HK-2 (cell line): ENCODE measurements at regions not wholly inside any gene's neighbourhood (a gene's known extent, or its start where the extent isn't known, plus 50 kb on each side); places are given as distances from the start of the nearest gene placed in this dataset.

ENCODE experiments used
- DNase-seq: peaks from one replicate; pipeline ENCODE4 v3.0.0-alpha.2; 2018; ENCODE audit not compliant: unreplicated experiment

DNA sequence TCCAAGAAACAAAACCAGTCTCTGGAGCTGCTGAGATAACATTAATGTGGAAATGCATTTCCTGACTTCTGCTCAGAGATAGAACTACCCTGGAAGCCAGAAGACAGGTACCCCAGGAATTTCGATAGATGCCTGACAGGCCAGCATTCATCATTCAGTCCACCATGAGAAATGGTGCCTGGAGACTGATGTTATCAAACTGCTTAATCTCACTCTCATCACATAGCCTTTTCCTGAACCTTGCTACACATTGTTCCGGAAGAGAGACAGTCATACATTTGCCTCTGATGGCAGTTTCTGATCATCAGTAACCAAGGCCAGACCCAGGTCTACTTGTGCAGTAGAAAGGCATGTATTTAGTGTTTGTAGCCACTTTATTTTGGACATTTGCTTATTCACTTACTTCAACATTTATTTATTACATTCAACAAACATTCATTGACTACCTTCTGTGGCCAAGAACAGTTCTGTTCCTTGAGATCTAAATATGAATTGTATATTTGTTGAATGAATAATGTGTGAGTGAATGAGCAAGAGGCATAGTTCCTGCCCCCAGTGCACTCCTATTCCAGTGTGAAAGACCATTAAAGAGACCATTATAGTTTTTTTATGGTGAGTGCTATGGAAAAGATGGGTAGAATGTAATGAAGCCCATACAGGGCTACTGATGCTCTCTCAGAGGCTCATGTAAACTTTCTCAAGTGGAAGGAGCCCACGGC, 485.7 kb downstream of the NUF2 start:
- no peak for DNase-seq

DNA sequence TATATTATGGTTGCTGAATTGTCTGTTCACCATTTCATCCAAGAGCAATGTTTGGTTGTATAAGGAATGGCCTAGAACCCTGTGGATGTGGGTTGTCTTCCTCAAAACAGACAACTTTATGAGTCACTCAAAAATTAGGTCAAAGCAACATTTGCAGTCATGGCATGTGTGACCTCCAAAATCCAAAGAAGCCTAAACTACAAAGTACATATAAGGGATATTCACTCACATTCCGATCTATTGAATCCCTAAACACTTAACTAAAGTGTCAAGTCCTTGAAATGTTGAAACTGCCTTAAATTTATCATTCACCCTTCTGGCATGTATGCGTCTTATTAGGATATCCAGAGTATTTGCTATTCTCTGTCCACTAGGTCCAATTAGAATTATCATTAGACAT, 491.5 kb downstream of the NUF2 start:
- no peak for DNase-seq

DNA sequence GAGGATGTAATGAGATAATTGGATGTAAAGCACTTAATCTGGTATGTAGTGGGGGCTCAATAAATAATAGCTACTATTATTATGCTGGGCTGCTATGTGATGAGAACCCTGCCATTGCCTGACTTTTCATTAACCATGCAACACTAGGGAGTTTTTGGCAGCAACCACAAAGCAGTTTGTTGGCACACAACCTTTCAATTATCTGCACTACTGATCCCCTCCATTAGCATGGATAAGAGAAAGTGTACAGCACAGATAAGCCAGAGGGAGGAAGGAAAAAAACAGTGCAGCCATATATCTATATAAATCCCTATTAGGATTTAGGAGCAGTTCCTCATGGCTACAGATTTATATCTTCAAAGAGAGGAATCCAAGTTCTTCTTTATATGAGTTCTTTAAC, 498.5 kb downstream of the NUF2 start:
- DNase-seq: no peak

DNA sequence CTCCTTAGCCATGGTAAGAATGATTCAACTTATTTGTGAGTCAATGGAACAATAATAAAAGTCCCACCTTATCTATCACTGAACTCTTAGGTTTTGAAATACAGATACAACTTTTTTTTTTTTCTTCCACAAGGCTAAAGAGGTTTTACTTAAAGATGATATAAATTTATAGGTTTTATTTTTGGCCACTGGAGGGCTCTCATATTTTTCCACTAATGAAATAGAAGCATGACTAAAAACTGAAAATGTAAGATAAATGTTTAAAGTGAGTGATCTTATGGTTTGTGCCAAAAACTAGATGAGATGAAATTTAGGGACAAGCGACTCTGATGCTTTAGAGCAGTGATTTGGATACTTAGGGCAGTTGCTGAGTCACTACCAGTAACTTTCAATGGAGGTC, 499.0 kb downstream of the NUF2 start:
- no peak for DNase-seq

DNA sequence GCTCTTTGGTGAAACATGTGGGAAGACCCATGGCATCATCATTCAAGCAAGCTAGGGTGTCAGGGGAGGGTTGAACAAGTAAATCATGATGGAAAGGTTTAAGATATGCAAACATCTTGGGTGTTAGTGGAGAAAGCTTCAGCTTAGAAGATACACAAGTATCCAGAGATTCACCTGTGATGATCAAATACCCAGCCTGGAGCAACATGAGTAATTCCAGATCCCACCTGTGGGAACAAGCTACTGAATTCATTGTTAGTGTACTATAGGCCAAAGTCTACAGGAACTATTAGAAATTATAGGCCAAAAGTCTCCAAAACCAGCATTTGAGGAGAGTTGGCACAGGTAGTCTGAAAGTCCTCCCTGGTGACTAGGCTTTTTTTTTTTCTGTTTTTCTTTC, 499.9 kb downstream of the NUF2 start:
- no peak for DNase-seq

DNA sequence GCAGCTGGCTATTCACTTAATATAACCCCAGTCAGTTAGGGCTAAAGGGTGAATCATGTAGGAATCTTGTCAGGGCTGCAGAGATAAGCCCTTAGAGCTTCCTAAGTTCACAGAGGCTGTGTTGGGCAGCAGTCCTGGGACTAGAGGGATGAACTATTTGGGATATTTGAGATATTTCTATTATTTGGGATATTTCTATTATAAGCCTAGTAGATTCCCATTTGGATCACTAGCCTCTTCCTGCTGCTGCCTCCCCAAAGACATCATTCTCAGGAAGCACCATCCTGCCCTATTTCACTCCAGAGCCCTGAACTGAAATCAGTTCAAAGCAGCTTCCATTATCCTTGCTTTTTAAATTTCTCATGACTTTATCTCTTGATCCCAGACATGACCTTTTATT, 501.3 kb downstream of the NUF2 start:
- no peak for DNase-seq

DNA sequence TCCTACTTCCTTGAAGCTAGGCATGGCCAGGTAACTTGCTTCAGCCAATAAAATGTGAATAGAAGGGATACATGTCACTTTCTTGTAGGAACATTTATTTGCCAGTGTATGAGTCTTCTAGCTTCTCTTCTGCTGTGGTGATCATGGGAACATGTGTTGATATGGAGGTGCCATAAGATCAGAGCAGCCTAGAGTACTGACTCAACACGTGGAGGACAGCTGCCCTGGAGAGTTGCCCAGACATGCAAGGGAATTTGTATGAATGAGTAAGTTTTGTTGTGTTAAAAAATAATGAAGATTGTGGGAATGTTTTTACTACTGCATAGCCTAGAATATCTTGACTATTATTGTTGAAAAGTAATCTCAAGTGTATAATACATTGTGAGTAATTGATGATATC, 502.3 kb downstream of the NUF2 start:
- DNase-seq: no peak

DNA sequence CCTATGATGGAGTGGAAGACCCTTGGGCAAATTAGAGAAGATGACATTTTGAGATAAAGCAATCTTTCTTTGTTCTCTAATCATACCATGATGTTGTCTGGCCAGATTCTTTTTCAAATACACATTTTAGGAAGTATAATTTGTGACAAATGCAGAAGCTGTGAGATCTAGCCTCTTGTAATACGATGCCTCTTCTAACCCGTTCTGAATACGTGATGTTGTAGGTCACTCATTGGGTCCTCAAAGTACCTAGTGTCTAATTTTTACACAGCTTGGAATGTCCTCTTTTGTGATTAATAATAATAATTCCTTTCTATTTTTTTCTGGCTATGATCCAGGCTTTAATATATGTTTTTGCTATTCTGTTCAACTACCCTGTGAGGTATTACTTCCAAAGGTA, 502.7 kb downstream of the NUF2 start:
- no peak for DNase-seq

DNA sequence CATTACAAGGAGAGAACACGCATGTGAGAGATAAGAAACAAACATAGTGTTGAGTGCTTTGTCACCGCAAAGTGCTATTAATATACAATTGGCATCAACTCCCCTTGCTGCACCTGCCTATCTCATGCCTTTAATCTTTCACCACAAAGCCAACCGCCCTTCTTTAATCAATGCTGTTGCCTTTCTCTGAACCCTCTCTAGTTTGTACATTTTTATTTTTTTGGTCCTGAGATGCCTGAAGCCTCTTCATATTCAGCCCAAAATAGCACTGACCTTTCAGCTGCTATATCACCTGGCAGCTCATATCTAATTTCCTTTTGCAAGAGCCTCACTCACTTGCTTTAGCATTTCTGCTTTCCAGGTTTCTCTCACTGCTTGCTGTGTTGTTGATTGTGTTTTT, 504.7 kb downstream of the NUF2 start:
- DNase-seq: no peak

DNA sequence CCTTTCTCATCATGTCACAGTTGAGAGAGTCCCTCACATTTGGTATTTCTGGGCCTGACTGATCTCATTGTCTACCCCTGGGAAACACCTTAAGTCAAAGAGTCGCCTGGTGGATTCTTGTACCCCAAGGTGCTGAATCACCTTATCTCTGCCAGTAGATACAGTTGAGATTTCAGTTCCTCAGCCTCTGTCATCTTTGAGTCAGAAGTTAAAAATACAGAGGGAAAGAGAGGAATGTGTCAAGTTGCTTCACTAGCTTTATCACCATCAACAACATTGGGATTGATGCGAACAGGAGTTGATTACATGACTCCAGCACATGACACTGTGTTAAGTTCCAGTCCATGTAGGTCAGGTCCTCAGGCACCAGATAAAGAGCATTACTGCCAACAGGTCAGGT, 513.0 kb downstream of the NUF2 start:
- DNase-seq: no peak

DNA sequence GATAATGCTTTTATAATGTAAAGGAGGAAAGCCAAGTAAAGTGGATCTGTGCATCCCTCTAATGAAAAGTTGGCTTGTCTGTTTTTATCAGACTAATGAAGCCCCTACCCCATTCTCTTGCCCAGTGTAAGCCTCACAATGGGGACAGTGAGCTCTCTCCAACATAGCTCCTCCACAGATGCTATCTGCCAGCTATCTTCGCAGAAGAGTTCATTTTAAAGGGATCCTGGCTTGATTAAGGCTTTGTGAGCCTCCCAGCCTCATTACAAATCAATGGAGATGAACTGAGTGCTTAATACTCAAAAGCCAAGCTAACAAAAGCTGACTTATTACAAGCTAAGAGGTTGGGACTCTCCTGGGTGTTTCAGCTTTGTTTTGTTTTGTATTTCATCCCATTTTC, 514.7 kb downstream of the NUF2 start:
- no peak for DNase-seq

DNA sequence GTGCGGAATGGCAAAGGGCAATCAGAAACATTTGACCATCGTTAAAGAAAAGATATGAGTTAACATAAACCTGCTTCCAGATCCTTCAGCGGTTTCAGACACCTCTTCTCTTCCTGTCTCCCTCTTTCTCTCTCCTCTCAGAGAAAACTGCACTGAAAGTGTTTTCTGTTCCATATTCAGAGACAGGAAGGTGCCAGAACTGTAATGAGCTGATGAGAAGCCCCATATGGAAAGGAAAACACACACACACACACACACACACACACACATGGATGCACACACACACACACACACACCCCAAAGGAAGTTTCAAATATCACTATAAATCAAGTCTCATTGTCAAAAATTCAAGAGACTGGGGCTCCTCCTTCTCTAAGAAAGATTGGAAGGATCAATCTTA, 515.5 kb downstream of the NUF2 start:
- no peak for DNase-seq

DNA sequence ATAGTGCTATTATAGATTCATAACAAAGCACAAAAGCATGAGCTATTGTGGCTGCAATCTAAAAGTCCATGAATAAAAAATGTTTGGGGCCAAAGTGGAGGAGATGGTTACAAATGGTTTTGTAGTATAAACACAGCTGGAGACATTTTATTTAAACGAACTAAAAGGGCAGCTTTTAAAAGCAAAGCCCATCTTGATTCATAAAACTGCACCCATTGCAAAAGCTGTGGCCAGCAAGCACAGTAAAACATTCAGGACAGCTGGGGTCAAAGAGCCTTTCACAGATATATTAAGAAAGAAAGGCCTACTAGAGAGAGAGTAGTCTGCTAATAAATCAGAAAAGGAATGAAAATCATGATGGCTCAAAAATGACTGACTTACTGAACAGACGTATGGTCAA, 520.8 kb downstream of the NUF2 start:
- DNase-seq: no peak

DNA sequence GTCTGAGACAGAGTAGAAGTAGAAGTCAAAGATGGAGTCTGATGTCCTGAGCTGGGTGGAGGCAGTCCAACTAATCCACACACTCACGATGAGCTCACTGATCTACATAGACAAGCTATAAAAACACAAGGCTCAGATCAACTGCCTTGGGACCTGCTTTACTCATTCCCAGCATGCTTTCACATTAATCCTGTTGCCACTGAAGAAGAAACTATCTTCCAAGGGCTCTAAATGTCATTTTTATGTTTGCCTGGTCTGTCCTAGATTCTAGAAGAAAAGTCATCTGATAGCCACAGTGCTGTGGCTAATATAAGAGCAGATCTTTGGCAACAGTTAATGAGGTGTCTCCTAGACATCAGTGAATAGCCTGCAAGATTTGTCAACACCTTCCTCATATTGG, 522.7 kb downstream of the NUF2 start:
- DNase-seq: no peak

DNA sequence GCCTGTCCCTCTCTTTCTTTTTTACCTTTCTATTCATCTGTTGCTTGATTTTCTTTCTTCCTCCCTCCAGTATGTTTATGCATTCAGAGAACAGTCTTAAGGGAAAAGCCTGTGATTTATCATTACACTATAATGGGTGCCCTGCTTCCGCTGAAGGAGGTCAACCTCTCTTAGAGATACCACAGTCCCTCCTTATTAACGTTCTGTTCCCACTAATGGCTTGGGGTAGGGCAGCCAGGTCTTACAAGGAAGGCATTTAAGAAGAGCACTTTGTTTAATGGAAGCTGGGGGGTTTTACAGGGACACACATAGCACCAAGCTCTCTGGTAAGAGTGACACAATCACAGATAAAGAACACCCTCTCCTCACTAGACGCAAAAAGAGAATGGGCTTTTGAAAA, 523.5 kb downstream of the NUF2 start:
- no peak for DNase-seq

DNA sequence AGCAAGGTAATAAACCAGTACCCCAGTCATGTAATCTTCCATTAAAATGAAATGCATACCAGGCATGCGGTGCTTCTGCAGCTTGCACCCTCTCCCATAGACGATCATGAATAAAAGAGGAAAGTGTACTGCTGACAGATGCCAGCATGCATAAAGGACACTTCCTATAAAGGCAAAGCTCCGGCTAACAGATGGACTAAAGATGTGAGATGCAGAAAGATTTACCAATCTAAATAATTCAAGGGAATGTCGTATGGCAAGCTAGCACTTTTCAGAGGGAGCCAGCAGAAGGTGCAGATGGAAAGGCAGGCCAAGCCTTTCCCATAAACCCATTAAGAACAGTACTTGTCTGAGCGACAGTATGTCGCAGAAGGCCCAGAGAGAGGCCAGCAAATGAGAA, 542.0 kb downstream of the NUF2 start:
- no peak for DNase-seq

DNA sequence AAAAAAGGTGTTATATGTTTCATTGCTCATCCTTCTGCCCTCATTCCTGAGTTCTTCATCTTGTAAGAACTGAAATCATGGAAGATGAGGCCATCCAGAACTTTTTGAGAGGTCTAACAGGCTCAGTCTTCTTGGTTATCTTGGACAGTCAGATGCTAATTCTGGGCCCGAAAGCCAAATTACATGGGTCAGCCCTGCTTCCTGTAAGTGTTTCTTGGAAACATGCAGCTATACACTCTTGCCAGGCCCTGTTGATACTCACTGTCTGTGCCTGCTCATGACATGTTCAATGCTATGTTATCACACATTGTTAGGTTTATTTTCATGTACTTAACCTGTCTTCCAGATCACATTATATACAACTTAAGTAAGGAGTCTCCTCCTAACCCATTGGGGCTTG, 542.5 kb downstream of the NUF2 start:
- no peak for DNase-seq

DNA sequence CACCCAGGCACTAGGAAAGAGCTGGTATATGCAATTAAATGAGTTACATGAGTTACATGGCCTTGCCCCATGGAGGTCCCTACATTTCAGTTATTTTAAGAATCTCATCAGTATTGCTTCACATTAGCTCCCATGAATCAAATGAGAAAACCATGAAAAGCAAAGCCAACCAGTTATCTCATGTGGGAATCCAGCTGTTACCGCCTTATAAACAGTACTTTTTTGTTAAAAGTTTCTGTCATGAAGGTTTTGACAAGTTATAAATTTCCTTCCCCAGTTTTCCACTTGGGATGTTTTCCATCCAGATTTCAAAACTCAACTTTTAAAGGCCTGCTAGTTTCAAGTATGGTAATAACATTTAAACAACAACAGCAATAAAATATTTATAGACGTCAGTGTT, 544.8 kb downstream of the NUF2 start:
- DNase-seq: no peak

DNA sequence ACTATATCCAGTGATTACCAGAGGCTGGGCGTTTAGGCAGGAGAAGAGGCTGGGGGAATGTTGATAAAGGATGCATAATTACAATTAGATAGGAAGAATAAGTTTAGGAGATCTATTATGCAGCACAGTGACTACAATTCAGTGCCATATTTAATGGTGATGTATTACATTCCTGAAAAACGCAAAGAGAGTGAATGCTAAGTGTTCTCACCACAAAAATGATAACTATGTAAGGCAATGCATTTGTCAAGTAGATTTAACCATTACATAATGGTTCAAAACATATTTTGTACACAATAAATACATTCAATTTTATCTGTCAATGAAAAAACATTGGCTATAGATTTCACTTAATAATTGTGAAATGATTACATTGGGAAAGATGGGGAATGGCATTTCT, 548.9 kb downstream of the NUF2 start:
- DNase-seq: no peak

DNA sequence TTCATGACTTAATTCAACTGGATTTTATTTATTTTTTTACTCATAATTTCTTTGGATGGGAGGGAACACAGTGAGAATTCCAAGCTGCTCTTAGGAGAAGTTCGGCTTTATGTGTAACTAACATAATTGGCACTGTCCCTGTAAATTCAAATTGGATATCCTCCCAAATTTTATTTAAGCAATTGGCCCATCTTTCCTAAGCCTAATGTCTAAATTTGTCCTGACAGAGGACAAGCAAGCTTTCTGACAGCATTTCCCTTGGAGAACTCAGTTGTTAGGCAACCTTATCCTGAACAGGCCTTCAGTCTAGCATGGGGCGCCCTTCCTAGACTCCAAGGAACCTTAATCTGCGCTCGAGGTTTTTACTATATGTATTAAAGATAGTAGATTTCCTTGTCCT, 550.3 kb downstream of the NUF2 start:
- no peak for DNase-seq

DNA sequence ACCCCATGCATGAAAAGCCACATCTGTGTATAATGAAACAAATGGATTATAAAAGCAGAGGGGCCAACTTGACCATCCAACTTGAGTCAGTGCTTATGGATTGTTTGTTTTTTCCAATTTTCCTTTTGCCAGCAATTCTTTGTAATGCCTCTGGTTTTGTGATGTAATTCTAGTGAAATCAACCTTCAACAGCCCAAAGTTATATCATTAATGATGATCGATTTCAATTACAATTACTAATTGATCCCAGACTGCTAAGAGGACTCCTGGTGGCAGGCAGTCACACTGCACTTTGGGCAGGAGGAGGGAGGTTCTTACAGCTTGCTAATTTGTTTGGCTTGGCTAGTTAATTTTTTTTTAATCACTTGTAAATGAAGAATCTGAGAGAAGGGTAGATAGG, 552.3 kb downstream of the NUF2 start:
- DNase-seq: no peak

DNA sequence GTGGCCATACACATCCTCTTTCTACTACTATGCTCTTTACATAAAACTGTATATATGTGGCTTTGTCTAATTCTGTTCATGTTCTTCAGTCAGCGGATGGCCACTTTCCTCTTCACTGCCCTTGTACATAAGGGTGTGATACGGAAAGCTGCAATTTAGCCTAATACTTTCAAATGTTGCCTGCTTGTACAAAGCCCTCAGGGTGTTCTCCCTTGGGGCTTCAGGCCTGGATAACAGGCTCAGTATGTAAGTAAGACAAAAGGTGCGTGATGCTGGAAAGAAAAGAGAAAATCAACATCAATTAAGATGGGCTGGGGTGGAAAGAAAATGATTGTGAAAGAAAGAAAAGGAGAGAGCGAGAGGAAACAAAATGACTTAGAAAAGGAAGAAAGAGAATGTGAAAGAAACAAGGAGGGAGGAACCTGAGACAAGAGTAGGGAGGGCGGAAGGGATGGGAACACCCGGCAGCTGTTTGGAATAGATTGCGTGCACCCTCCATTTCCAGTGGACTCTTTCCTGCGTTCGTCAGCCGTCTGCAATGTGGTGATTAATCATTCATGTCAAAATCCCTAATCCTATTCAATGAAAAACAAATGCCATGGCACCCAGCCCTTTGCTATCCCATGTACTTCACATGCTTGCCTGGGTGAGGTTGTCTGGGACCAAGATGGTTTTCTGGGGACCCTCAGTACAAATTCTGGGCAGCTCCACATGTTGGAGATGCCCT, 553.6 kb downstream of the NUF2 start:
- no peak for DNase-seq

DNA sequence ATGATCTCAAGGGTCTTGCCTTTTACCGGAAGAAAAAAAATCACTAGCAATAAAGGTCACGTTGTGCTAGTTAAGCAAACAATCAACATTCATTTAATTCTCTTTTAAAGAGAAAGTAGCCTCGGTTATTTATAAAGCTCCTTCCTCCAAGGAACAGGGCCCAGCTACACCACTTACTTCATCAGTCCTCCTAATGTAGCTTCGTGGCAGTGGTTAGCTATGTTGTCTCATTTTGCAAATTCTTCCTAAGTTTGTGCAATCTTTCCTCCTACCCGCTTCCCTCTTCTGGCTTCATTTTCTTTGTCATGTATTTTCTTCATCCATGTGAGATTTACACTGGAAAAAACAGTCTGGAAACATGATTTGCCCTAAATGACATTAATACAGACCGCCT, 554.2 kb downstream of the NUF2 start:
- no peak for DNase-seq

DNA sequence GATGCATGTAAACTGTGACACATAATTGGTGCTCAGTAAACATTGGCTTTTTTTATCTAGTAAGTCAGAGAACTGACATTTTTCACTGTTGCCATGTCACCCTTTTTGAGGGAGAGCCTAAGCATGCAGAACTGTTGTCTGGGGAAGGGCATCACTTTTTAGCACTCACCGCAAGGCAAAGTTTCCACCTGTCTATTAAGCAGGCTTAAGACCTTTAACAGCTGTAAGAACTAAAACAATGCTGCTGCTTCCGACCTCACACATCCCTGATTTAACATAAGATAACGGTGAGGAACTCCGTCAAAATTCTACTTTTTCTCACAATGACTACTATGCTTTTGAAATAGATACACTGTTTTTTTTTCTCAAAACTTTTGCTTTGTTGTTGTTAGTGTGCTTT, 554.8 kb downstream of the NUF2 start:
- DNase-seq: no peak
